BE2C (cell line): ENCODE measurements at regions not wholly inside any gene's neighbourhood (a gene's known extent, or its start where the extent isn't known, plus 50 kb on each side); places are given as distances from the start of the nearest gene placed in this dataset.

ENCODE experiments used
- DNase-seq: peaks from one replicate; pipeline ENCODE4 v3.0.0-alpha.2; 2020
- H3K27me3 ChIP-seq: fragments of 250-450 bp; sonication (Bioruptor Pico); 2 replicates; pipeline ENCODE4 v1.5.1; 2020; ENCODE audit warnings: mild to moderate bottlenecking
- H3K36me3 ChIP-seq: fragments of 250-450 bp; sonication (Bioruptor Pico); 2 replicates; pipeline ENCODE4 v1.5.1; 2020; ENCODE audit warnings: mild to moderate bottlenecking
- H3K4me1 ChIP-seq: fragments of 250-450 bp; sonication (Bioruptor Pico); 2 replicates; pipeline ENCODE4 v1.5.1; 2020
- H3K4me3 ChIP-seq: 2 replicates; pipeline ENCODE4 v1.5.1; 2011; ENCODE audit warnings: low read depth, low read length
- H3K9me3 ChIP-seq: fragments of 250-450 bp; sonication (Bioruptor Pico); 2 replicates; pipeline ENCODE4 v1.5.1; 2020
- TF ChIP-seq, protein P1 (sequence below): IDR thresholded peaks from 2 replicates; pipeline ENCODE4 v1.5.1; 2012; ENCODE audit warnings: mild to moderate bottlenecking, low read depth, low read length

GRCh38 chr20:24045621-24046318, 57.2 kb upstream of the GGTLC1 start:
- Histone ChIP-seq H3K4me3 (no peak overlapping the region), H3K4me1 (no peaks in the 10 kb centered on the region), H3K27me3 (no peaks in the 10 kb centered on the region), H3K9me3 (no peaks in the 10 kb centered on the region), H3K36me3 (no peaks in the 10 kb centered on the region)
- no peak for DNase-seq
- TF ChIP-seq, protein P1, sequence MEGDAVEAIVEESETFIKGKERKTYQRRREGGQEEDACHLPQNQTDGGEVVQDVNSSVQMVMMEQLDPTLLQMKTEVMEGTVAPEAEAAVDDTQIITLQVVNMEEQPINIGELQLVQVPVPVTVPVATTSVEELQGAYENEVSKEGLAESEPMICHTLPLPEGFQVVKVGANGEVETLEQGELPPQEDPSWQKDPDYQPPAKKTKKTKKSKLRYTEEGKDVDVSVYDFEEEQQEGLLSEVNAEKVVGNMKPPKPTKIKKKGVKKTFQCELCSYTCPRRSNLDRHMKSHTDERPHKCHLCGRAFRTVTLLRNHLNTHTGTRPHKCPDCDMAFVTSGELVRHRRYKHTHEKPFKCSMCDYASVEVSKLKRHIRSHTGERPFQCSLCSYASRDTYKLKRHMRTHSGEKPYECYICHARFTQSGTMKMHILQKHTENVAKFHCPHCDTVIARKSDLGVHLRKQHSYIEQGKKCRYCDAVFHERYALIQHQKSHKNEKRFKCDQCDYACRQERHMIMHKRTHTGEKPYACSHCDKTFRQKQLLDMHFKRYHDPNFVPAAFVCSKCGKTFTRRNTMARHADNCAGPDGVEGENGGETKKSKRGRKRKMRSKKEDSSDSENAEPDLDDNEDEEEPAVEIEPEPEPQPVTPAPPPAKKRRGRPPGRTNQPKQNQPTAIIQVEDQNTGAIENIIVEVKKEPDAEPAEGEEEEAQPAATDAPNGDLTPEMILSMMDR = no peak

DNA sequence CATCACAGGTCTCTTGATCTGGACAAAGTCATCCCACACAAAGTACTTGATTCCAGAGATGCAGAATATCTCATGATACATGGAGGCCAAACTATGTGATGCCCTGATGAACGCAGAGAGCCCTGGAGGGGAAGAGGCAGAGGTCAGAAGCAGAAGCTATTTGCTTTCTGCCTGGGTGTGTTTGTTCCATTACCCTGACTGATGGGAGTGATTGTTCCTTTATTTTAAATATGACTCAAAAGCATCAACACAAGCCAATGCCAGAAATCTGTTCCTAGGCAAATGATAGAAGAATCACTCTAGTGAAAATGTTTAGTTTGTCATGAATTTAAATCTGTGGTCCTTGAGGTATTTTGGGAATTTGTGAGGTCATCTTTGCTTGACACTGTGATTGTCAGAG, 54.7 kb upstream of the GGTLC1 start:
- Histone ChIP-seq H3K4me1 (no peaks in the 10 kb centered on the region), H3K9me3 (no peaks in the 10 kb centered on the region), H3K36me3 (no peaks in the 10 kb centered on the region), H3K27me3 (no peaks in the 10 kb centered on the region), H3K4me3 (no peak overlapping the region)
- TF ChIP-seq, protein P1 = no peak
- no peak for DNase-seq

GRCh38 chr20:24042646-24043045, 54.1 kb upstream of the GGTLC1 start:
- Histone ChIP-seq H3K27me3 (no peaks in the 10 kb centered on the region), H3K4me3 (no peak overlapping the region), H3K4me1 (no peaks in the 10 kb centered on the region), H3K9me3 (no peaks in the 10 kb centered on the region), H3K36me3 (no peaks in the 10 kb centered on the region)
- no peak for DNase-seq
- TF ChIP-seq, protein P1 = no peak

- DNase-seq = no peak
- Histone ChIP-seq H3K36me3 (no peaks in the 10 kb centered on the region), H3K27me3 (no peaks in the 10 kb centered on the region), H3K4me3 (no peak overlapping the region), H3K4me1 (no peaks in the 10 kb centered on the region), H3K9me3 (no peaks in the 10 kb centered on the region)
- TF ChIP-seq, protein P1 = no peak
These were observed 52.4 kb upstream of the GGTLC1 start for GRCh38 chr20:24040896-24041459.

- DNase-seq = no peak
These were observed 50.6 kb upstream of the GGTLC1 start for GRCh38 chr20:24039196-24039595.

More at GRCh38 chr20:24039196-24039595, 50.6 kb upstream of the GGTLC1 start:
- no peaks in the 10 kb centered on the region for H3K4me1 ChIP-seq
- no peaks in the 10 kb centered on the region for H3K9me3 ChIP-seq
- no peaks in the 10 kb centered on the region for H3K27me3 ChIP-seq
- no peak overlapping the region for H3K4me3 ChIP-seq
- H3K36me3 ChIP-seq = no peaks in the 10 kb centered on the region
- TF ChIP-seq, protein P1 = no peak
